ENCODE measurements at regions not wholly inside any gene's neighbourhood (a gene's known extent, or its start where the extent isn't known, plus 50 kb on each side); places are given as distances from the start of the nearest gene placed in this dataset.

DNA sequence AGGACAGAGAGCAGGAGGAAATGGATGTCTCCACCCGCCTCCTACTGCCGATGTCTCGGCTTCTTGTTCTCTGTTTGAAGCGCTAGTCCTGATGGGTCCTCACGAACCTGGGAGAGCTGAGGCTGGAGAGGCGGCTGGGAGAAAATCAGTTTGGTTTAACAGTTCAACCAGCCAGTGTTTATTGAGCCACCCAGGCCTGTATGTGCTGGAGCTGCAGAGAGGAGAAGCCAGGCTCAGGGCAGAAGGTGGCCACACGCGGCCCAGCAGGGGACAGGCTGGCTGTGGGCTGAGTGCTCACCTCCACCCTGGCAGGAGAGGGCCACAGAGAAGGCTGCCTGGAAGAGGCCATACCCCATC is 202.1 kb downstream of the CYP26B1 start:
- Histone ChIP-seq H3K4me3 (ENCODE audit: low read length) (no peak overlapping the region), H3K9me3 (ENCODE audit: control insufficient read depth, insufficient read depth, low read length) (no peaks in the 10 kb centered on the region), H3K36me3 (ENCODE audit: control insufficient read depth, insufficient read depth, low read length) (no peaks in the 10 kb centered on the region), H3K4me1 (ENCODE audit: control insufficient read depth, insufficient read depth, low read length) (no peaks in the 10 kb centered on the region), H3K27ac (ENCODE audit: low read length) (no peak overlapping the region), H3K27me3 (ENCODE audit: control insufficient read depth, insufficient read depth, low read length) (no peaks in the 10 kb centered on the region)
- DNase-seq (ENCODE audit: low read depth, low spot score): no peak
- WGBS (ENCODE audit: insufficient coverage, insufficient read length): no CpG with 5 or more reads among the region's 8 CpGs

DNA sequence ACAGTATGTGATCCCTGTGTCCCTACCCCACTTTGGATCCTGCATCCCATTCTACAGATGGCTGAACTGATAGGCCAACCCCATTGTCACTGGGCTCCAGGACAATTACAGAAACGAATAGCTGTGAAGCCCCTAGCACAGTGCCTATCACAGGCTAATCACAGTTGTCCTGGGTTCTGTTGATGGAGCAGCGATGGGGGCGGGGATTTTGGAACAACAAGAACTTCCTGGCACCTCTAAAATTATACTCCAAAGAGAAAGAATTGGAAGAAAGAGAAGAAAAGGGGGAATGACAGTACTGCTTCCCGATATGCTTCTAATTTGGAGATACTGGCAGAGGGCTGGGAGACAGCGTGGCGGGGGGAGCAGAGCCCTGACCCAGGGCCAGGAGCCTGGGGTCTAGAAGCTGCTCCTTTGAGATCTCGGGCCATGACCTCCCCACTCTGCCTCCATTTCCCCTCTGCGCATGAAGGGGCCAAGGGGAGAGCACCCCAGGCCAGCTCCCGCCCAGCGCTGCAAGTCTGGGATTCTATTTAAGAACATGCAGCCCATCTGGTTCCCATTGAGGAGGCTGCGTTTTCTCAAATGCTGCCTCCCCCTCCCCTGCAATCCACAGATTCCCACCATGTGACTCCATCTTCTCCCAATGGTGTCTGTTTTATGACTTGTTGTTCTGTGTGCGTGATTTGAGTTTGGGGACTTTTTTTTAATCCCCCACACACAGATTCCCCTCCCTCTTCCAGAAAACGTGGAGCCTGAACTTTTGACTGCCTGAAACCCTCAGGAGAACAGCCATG is 202.7 kb downstream of the CYP26B1 start:
- DNase-seq (ENCODE audit: low read depth, low spot score): no peak
- Histone ChIP-seq H3K9me3 (ENCODE audit: control insufficient read depth, insufficient read depth, low read length) (no peaks in the 10 kb centered on the region), H3K27me3 (ENCODE audit: control insufficient read depth, insufficient read depth, low read length) (no peaks in the 10 kb centered on the region), H3K4me1 (ENCODE audit: control insufficient read depth, insufficient read depth, low read length) (no peaks in the 10 kb centered on the region), H3K27ac (ENCODE audit: low read length) (no peak overlapping the region), H3K36me3 (ENCODE audit: control insufficient read depth, insufficient read depth, low read length) (no peaks in the 10 kb centered on the region), H3K4me3 (ENCODE audit: low read length) (no peak overlapping the region)
- WGBS (ENCODE audit: insufficient coverage, insufficient read length): no CpG with 5 or more reads among the region's 13 CpGs

DNA sequence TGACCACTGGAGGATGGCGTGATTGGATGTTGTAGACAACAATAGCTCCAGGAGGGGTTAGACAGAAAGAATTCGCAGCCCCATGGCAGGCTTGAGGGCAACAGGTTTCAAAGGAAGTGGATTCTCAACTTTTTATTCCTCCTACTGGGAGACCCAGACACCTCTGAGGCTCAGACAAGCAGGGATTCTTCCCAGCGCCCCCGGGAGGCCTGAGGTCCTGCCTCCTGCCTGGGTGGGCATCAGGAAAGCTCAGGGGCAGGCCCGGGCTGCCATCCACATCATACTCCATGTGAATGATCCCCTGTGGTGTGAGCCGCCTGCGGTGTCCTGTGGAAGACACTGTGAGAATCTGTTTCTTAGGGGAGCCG is 203.5 kb downstream of the CYP26B1 start:
- Histone ChIP-seq H3K27ac (ENCODE audit: low read length) (no peak overlapping the region), H3K4me3 (ENCODE audit: low read length) (no peak overlapping the region), H3K27me3 (ENCODE audit: control insufficient read depth, insufficient read depth, low read length) (no peaks in the 10 kb centered on the region), H3K4me1 (ENCODE audit: control insufficient read depth, insufficient read depth, low read length) (no peaks in the 10 kb centered on the region), H3K36me3 (ENCODE audit: control insufficient read depth, insufficient read depth, low read length) (no peaks in the 10 kb centered on the region), H3K9me3 (ENCODE audit: control insufficient read depth, insufficient read depth, low read length) (no peaks in the 10 kb centered on the region)
- DNase-seq (ENCODE audit: low read depth, low spot score): no peak
- WGBS (ENCODE audit: insufficient coverage, insufficient read length): no CpG with 5 or more reads among the region's 8 CpGs

DNA sequence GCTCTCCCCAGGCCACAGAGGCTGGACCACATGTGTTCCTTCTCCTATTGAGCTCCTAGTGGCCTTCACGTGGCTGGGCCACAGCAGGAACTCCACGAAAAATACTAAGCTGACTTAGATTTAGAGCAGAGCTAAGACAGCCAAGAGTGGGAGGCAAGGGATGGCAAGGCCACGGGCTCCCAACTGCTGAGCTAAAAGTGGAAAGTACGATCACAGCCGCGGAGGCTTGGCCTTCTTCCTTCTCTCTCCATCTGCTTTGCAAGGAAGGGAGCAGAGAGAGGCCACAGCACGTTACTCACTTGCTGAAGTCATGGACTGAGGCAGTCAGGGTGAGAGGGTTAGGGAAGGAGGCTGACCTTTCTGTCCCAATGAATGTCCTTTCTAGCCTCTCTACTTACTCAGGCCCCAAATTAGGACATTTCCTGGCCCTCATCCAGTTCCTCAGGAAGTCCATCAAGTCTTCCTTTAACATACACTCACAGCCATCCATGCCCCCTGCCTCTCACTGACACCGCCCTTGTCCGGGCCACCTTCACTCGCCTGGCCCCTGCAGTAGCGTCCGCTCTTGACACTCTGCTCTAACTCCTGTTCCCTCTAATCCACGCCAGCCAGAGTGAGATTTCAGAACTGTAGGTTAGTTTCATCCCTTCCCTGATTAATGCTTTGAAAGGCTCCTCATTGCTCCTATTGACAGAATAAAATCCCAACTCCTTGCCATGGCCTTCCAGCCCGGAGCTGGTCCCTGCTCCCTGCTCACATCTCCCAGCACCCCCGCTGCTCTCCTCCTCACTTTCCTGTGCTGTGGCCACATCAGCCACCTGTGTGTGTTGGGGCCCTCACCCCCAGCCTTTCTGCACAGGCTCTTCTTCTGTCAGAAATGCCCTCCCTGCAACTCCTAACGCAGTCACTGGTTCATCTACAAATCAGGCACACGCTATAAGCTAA is 204.2 kb downstream of the CYP26B1 start:
- no CpG with 5 or more reads among the region's 17 CpGs for WGBS (ENCODE audit: insufficient coverage, insufficient read length)

DNA sequence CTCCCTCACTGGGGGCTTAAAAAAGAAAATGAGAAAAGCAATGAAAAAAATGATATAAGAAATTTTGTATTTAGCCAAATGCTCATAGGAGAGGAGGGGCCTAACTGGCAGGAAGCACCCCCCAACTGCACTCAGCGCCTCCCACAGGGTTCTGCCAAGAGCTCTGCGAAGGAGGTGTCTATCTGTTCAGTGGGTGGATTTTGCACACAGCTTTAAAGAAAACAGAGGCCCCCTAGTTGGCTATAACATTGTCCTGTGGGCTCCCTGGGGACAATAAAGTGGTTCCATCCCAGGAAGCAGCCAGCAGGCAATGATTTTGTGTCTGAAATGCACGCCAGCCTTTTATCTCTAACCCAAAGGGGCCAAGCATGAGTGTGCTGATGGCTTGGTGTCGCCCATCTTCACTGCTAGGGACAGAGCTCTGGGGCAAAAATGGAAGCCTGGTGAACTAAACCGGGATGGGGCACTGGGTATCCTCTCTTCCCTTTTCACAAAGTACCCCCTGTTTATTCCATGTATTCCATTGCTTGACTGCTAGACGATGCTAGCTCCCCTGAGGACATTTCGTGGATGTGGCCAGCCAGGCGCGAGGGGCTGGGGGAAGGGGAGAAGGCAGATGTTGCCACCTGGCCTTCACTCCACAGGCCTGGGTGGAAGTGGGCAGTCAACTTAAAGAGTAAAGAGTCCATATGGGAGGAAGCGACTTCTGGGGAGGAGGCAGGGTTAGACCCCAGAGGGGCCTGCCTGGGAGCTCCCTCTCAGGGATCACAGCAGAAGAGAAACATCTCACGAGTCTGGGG is 205.7 kb downstream of the CYP26B1 start:
- DNase-seq (ENCODE audit: low read depth, low spot score): no peak
- Histone ChIP-seq H3K9me3 (ENCODE audit: control insufficient read depth, insufficient read depth, low read length) (no peaks in the 10 kb centered on the region), H3K27me3 (ENCODE audit: control insufficient read depth, insufficient read depth, low read length) (no peaks in the 10 kb centered on the region), H3K27ac (ENCODE audit: low read length) (no peak overlapping the region), H3K36me3 (ENCODE audit: control insufficient read depth, insufficient read depth, low read length) (no peaks in the 10 kb centered on the region), H3K4me3 (ENCODE audit: low read length) (no peak overlapping the region), H3K4me1 (ENCODE audit: control insufficient read depth, insufficient read depth, low read length) (no peaks in the 10 kb centered on the region)
- WGBS (ENCODE audit: insufficient coverage, insufficient read length): no CpG with 5 or more reads among the region's 11 CpGs

More for the DNA sequence above, 204.2 kb downstream of the CYP26B1 start:
- Histone ChIP-seq H3K36me3 (ENCODE audit: control insufficient read depth, insufficient read depth, low read length) (no peaks in the 10 kb centered on the region), H3K27ac (ENCODE audit: low read length) (no peak overlapping the region), H3K9me3 (ENCODE audit: control insufficient read depth, insufficient read depth, low read length) (no peaks in the 10 kb centered on the region), H3K27me3 (ENCODE audit: control insufficient read depth, insufficient read depth, low read length) (no peaks in the 10 kb centered on the region), H3K4me1 (ENCODE audit: control insufficient read depth, insufficient read depth, low read length) (no peaks in the 10 kb centered on the region), H3K4me3 (ENCODE audit: low read length) (no peak overlapping the region)
- DNase-seq (ENCODE audit: low read depth, low spot score): no peak

DNA sequence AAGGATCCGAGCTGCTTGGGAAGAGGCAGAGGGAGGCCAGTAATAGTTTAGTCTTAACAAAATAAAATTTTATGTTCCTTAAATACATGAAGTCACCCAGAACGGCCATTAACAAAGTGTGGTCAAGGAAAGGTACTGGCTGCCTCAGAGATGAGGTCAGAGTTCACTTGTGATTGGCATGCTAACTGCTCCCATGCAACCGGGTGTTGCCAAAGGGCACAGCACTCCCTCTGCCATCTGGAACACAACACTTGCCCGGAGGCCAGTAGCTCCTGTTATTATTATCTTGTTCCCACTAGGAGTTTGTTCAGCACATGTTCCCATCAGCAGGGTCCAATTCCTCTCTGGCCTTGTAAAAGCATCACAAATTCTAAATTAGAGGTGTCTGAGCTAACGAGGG is 207.0 kb downstream of the CYP26B1 start:
- Histone ChIP-seq H3K4me1 (ENCODE audit: control insufficient read depth, insufficient read depth, low read length) (no peaks in the 10 kb centered on the region), H3K27me3 (ENCODE audit: control insufficient read depth, insufficient read depth, low read length) (no peaks in the 10 kb centered on the region), H3K36me3 (ENCODE audit: control insufficient read depth, insufficient read depth, low read length) (no peaks in the 10 kb centered on the region), H3K27ac (ENCODE audit: low read length) (no peak overlapping the region), H3K9me3 (ENCODE audit: control insufficient read depth, insufficient read depth, low read length) (no peaks in the 10 kb centered on the region), H3K4me3 (ENCODE audit: low read length) (no peak overlapping the region)
- WGBS (ENCODE audit: insufficient coverage, insufficient read length): no CpG with 5 or more reads among the region's 5 CpGs
- no peak for DNase-seq (ENCODE audit: low read depth, low spot score)

DNA sequence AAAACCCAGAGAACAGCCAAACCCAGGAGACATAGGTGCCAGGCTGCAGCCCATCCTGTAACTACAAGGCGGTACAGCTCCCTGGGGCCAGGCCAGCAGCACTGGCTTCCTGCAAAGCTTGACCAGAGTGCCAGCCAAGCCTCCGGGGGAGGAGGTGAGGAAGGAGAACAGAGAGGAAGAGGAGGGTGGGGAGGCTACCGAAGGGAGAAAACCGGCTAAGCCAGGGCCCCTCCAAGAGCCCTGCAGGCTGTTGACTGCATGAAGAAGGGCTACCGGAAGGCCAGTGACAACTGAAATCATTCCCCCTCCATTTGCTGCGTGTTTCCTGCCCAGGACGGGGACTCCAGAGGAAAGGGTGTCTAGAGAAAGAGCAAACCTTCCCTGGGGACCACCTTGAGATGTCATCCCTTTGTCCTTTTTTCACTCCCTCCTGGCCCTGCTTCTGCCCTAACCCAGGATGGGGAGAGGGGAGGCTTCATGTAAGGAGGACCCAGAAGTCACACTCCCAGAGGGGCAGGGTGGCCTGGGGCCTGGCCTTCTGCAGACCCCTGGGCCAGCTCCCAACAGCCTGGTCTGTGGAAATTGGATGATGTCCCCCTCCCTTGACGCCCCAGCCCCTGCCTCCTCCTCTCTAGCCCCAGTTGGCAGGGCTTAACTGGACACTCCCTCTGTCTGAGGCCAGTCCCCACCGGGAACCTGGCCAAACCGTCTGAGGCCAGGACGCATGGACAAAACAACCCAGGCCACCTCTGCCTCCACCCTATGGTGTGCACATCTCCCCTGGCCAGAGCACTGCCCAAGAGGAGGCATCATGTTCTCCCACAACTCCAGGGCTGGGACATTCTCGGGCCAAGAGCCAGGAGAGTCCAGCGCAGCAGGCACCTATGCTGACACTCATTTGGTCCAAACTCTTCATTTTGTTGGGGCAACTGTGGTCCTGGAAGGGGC is 207.8 kb downstream of the CYP26B1 start:
- WGBS (ENCODE audit: insufficient coverage, insufficient read length): no CpG with 5 or more reads among the region's 13 CpGs
- no peaks in the 10 kb centered on the region for H3K27me3 ChIP-seq (ENCODE audit: control insufficient read depth, insufficient read depth, low read length)
- H3K4me1 ChIP-seq (ENCODE audit: control insufficient read depth, insufficient read depth, low read length): no peaks in the 10 kb centered on the region
- no peak overlapping the region for H3K27ac ChIP-seq (ENCODE audit: low read length)
- no peaks in the 10 kb centered on the region for H3K36me3 ChIP-seq (ENCODE audit: control insufficient read depth, insufficient read depth, low read length)
- no peak overlapping the region for H3K4me3 ChIP-seq (ENCODE audit: low read length)
- no peak for DNase-seq (ENCODE audit: low read depth, low spot score)
- no peaks in the 10 kb centered on the region for H3K9me3 ChIP-seq (ENCODE audit: control insufficient read depth, insufficient read depth, low read length)

DNA sequence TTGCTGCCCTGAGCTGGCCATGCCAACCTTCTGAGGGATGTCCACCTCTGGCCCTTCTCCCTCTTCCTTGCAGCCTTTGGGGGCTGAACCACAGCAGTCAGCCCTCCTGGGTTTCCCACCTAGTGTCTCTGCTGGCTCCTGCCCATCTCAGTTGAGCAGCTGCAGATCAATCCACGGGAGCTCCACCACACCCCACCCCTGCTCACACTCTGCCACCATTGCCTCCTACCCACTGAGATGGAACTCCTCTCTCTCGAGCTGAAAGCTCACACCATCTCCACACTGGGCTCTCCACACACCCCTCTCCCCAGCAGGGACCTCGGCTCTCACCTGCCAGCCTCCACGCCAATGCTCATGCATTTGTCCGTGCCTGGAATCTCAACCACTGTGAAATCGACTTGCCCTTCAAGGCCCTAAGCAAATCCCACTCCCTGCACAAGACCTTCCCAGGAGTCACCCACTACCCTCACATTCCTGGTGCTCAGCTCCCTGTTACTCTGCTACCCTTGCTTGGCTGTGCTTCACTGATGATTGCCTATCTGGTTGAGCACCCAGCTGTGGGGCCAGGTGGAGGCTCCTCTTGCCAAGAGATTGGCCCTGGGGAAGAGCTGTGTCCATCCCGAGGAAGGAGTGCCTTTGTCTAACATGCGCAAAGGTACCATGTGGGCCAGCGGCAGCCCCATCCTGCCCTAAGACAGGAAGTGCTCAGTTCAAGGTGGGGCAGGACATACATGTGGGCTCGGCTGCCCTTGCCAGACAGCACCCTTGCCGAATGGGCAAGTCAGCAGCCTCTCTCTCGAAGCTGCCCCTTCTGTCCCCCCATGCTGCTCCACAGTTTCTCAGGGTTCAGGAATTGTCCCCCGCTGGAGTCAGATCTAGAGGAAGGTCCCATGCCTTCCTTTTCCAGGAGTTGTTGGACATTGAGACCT is 208.7 kb downstream of the CYP26B1 start:
- H3K9me3 ChIP-seq (ENCODE audit: control insufficient read depth, insufficient read depth, low read length): no peaks in the 10 kb centered on the region
- no peaks in the 10 kb centered on the region for H3K36me3 ChIP-seq (ENCODE audit: control insufficient read depth, insufficient read depth, low read length)
- DNase-seq (ENCODE audit: low read depth, low spot score): no peak
- H3K27me3 ChIP-seq (ENCODE audit: control insufficient read depth, insufficient read depth, low read length): no peaks in the 10 kb centered on the region
- H3K4me3 ChIP-seq (ENCODE audit: low read length): no peak overlapping the region
- WGBS (ENCODE audit: insufficient coverage, insufficient read length): no CpG with 5 or more reads among the region's 13 CpGs
- no peak overlapping the region for H3K27ac ChIP-seq (ENCODE audit: low read length)
- no peaks in the 10 kb centered on the region for H3K4me1 ChIP-seq (ENCODE audit: control insufficient read depth, insufficient read depth, low read length)

DNA sequence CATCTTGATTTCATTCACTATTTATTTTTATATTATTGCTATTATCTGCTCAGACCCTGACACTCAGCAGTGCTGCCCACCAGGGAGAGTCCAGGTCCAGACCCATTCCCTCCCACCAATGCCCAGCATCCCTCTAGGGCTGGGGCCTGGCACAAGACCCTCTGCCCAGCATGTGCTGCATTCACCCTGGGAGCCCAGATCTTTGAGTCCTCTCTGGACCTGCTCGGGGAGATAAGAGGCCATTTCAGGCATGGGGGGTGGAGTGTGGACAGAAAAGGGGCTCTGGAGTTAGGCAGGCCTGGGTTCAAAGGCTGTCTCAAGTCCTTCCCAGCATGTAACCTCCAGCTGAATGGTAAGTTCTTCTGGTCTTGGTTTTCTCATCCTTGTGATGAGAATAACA is 209.6 kb downstream of the CYP26B1 start:
- Histone ChIP-seq H3K27ac (ENCODE audit: low read length) (no peak overlapping the region), H3K27me3 (ENCODE audit: control insufficient read depth, insufficient read depth, low read length) (no peaks in the 10 kb centered on the region), H3K4me3 (ENCODE audit: low read length) (no peak overlapping the region), H3K9me3 (ENCODE audit: control insufficient read depth, insufficient read depth, low read length) (no peaks in the 10 kb centered on the region), H3K4me1 (ENCODE audit: control insufficient read depth, insufficient read depth, low read length) (no peaks in the 10 kb centered on the region), H3K36me3 (ENCODE audit: control insufficient read depth, insufficient read depth, low read length) (no peaks in the 10 kb centered on the region)
- DNase-seq (ENCODE audit: low read depth, low spot score): no peak
- no CpG with 5 or more reads among the region's 1 CpG for WGBS (ENCODE audit: insufficient coverage, insufficient read length)

Measured in iPS DF 6.9 (cell line).